Glomerular visceral epithelial cell (primary cell): ENCODE measurements at regions not wholly inside any gene's neighbourhood (a gene's known extent, or its start where the extent isn't known, plus 50 kb on each side); places are given as distances from the start of the nearest gene placed in this dataset.

Source experiments
- DNase-seq: peaks from one replicate; pipeline ENCODE4 v3.0.0-alpha.2; 2016; ENCODE audit errors: extremely low spot score

DNA sequence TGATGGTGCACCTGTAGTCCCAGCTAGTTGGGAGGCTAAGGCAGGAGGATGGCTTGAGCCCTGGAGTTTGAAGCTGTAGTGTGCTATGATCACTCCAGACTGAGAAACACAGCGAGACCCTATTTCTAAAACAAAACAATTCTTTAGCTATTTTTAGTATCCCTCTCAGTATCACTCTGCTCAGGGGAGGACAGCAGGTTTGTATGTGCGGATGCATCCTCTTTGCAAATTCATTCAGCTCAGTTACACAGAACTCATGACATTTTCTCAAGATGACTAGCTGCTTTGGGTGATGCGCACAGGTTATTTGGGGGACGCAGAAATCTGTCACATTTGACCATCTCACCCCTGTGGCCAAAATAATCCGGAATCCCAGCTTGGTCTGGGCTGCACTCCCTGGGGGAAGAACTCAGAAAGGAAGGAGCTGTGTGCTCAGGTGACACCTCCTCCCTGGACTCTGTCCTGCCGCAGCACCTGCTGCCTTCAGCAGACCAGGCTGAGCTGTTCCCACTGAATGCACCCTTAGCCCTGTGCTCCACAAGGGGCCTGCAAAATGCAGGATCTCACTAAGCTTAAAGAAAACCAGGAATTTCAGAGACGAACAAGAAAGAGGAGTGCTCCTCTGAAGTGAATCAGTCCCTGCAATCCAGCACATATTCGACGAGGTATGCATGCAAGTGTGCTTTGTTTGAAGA lies 89.5 kb upstream of the PGBD5 start:
- DNase-seq = no peak

DNA sequence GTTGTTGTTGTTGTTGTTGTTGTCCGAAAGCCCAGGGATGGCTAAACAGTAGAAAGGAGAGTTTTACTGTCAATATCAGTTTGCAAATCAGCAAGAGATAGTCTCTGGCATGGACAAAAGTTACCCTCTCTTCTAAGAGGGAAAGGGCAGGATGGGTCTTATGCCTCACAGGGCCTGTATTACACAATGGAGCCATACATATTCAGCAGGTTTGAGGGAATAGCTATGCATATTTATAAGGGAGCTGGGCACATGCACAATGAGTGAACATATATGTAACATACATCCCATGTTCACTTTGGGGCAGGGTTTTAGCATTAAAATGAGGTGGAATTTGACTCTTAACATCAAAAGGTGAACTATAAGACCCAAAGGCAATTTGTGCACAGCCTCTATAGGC lies 84.4 kb upstream of the PGBD5 start:
- DNase-seq = no peak

DNA sequence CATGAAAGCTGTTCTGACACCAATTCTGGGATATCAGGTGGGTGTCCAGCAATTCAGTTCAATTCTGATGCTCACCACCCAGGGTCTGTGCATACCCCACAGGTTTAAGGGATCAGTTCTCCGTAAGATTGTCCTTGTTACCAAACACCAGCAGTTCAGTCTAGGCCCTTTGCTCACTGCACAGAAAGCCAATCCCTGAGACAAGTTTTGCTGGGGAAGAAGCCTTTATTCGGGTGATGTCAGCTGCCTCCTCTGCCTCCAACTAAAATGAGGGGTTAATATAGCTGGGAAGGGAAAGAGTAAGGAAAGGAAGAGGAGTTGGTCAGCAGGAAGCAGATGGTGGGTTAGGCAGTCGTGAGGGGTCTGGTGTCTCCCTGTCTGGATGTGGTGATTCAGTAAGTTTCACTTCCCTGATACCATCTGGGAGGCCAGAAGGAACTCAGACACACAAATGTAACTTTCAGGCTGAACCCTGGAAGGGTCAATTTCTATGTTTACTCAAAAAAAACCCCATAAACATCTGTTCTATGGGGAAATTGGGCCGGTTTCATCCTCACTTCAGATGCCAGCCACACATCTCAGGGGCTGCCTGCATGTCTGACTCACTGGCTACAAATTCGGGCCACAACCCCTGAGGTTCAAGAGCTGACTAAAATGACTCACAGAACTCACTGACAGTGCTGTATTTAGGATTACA lies 83.3 kb upstream of the PGBD5 start:
- peak; percentile 85 for DNase-seq

DNA sequence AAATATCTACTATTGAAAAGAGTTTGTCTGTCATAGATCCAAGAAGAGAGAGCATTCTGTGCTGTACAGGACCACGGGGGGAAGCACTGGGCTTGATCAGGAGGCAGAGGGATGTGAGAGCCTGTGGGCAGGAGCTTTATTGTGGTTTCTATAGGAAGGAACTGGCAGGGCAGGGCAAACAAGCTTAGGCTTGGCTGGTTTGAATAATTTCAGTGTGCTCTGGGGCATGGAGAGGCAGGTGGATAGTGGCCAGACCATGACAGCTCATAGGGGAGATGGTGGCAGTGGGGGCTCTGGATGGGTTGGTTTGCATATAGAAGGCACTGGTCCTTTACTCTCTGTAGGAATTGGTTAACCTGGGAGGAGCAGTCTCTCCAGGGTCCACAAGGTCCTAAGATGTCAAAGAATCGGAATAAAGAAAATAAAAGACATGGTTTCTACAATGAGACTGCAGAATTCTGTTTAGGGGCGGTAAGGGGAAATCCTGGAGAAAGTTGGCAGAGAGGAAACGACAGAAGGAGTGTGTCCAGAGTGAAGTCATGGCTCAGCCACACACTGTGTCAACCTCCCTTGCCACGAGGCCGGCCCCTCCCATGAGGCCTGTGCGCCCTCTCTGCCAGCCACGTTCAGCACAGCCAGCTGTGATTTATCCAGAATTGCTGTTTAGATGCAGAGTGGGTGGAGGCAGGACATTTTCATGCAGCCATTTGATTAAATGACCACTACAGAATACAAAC lies 81.7 kb upstream of the PGBD5 start:
- peak; percentile 72 for DNase-seq

DNA sequence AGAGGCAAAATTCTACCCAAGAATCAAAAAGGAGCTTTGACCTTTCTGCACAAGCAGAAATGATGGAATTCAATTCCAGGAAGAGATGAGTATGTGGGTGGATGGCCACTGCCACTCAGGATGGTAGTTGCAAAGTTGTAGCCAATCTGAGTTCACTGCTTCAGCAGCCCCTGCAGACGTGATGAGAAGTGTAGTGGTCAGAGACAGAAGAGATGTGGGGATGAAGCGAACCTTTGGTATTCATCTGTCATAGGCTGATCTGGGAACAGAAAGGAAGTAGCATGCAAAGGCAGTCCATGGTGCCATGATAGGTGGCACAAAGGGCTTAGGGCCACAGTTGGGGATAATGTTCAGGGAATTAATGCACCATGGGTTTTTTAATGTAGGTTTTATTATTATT lies 81.1 kb upstream of the PGBD5 start:
- peak; percentile 6 for DNase-seq

DNA sequence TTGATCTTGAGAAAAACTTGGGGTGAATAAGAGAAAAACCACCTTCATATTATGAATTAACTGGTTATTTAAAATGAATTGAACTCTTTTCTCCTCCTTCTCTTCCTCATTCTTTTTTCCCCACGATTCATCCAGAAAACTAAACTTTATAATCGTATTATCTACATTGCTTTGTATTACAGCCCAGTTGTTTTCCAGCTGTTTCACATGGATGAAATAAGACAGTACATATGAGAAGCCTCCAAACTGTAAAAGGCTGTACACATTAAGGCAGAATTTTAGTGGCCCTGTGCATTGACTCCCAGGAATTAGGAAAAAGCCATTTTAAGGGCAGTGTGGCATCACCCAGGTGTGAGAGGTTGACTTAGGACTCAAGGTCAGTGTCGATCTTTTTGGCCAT lies 80.3 kb upstream of the PGBD5 start:
- DNase-seq = no peak

DNA sequence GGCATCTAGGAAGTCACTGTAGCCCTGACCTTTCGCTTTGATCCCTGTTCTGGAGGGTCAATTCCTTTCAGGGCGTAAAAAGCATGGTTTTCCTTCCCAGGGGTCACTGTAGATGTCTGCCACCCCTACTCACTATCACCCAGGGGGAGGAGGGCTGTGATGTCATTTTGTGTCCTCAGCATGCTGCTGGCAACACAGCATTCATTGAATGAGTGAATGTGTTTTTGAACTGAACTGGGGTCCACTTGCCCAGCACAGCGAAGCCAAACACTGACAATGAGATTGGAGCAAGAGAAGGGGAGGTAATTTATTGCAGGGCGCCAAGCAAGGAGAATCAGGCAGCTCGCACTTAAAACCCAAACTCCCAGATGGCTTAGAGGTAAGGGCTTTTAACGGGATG lies 78.2 kb upstream of the PGBD5 start:
- no peak for DNase-seq

DNA sequence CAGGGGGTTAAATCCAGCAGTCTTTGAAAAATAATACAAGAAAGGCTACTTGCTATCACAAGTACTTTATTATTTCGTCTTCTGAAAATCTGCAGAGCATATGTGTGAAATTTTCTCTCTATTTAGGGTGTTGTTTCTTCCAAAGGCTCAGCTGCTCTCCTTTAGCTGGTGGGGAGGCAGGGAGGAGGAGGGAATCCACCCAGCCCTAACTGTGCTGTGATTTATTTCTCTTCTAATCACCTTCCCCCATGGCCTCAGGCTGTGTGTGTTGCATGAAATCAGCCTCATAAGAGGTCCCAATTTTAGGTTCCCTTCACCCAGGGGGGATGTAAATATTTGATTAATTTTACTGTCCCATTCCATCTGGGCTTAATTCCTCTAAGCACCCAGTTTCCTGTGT lies 77.6 kb upstream of the PGBD5 start:
- no peak for DNase-seq

DNA sequence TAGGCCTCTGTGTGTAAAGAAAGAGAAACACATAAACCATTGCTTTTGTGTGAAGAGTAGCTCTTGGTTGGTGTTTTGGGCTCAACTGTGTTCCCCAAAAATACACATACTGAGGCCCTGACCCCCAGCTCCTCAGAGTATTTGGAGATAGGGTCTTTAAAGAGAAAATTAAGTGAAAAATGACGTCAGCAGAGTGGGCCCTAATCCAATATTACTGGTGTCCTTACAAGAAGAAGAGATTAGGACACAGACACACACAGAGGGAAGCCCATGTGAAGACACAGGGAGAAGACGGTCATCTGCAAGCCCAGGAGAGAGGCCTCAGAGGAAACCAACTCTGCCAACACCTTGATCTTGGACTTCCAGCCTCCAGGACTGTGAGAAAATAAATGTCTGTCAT lies 76.9 kb upstream of the PGBD5 start:
- DNase-seq = no peak

DNA sequence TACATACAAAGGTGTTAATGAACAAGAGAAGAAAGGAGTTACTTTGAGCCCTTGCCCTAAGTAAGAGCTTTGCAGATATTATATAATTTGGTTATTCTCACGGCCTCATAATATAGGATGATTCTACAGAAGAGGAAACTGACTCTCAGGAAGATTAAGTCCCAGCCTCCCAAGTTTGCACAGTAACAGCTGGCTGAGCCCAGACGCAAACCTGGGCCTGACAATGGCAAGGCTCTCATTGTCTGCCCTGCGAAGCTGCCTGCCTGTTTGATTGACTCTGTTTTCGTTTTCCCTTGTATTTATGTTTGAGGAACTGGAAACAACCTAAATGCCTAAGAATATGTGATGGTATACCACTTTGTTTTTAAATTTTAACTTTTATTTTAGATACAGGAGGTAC lies 76.2 kb upstream of the PGBD5 start:
- DNase-seq = no peak

DNA sequence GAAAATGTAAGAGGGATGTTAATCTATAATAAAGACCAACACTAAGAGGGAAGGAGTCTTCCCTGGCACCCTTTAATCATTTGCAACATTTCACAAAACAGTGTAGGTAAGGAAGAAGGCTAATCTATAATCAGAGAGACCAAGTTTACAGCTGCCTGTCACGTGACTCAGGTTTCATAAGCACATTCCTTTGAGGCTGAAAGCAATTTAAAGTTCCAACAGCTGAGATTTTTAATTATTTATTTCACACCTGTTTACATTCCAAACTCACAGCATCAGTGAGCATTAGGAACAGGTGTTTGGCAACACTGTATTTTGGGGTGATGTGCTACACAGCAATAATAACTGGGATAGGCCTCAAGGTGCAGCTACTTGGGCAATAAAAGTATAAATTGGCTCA lies 75.7 kb upstream of the PGBD5 start:
- no peak for DNase-seq

DNA sequence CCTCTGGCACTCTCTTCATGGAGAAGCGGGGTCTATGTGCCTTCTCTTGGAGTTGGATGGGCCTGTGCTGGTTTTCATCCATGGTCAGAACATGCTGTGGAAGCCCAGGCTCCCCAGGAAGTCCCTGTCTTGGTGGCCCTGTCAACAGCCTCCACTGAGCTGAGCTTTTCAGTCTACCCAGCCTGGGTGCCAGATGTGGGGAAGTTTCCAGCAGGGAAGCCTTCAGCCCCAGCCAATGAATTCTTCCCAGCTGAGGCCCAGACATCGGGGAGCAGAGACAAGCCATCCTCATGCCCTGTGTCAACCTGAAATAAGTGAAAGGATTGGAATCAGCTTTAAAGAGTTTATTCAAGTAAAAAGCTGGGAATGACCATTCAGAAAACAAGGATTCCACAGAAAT lies 75.1 kb upstream of the PGBD5 start:
- DNase-seq = no peak

DNA sequence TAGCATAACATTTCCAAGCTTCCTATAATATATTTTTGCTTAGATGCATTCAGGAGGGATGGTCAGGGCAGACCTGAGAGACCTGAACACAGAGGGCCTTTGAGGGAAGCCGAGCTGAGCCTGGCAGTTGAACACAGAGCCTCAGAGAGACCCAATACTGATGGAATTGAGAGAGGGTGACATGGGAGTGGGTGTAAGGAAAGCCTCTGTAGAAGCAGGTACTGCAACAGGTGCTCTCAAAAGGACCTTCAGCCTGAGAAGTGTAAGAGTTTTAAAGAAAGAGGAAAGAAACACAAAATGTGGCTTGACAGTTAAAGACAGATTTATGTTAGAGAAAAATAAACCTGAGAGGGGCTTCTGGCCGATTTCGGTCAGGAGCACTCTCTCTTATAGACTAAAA lies 73.9 kb upstream of the PGBD5 start:
- no peak for DNase-seq

DNA sequence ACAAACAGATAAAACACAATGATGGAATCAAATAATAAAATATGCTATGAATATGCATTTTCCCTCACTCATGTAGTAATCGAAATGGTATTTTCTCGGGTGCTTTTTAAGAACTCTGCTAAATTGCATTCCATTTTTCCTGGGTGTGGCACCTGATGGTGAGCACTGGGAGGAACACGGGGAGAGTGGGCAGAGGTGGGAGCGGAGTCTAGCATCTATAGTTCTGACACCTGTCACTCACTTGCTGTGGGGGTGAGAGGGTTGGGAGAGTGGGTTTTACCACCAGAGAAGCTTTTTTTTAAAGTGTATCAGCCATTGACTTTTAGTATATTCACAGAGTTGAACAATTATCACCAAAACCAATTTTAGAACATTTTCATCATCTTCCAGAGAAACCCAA lies 73.4 kb upstream of the PGBD5 start:
- DNase-seq = no peak

DNA sequence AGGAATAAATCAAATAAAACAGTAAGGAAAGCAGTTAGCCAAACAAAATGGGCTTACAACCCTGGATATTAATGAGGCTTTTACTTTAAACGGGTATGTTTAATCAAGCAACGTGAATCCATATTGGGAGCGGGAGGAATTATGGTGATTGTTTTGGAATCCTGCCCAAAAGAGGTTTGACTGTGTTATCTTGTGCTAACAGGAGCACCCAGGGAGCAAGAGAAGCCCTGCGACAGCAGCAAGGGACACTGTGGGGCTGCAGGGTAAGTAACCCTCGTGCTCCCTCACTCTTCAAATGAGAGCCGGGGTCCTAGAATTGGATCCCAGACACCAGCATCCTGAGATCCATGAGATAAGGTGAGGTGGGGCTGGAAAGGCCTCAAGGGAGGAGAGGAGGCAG lies 72.6 kb upstream of the PGBD5 start:
- no peak for DNase-seq

DNA sequence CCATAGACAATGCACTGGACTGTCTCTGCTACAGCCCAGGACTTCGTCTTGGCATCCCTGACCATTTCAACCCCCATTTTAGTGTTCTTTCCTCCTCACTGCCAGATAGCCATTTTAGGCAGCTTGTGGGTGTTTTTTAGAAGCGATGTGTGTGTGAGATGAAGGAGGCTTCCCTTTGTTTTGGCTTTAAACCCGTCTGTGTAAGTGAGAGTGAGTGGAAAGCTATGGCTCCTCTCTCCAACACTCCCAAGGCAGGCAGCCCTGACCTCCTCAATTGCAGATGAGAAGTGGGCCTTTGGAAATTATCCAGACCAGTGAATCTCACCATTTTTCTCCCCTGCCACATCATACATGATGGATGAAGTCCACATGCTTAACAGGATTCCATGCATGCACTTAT lies 70.3 kb upstream of the PGBD5 start:
- DNase-seq = no peak

DNA sequence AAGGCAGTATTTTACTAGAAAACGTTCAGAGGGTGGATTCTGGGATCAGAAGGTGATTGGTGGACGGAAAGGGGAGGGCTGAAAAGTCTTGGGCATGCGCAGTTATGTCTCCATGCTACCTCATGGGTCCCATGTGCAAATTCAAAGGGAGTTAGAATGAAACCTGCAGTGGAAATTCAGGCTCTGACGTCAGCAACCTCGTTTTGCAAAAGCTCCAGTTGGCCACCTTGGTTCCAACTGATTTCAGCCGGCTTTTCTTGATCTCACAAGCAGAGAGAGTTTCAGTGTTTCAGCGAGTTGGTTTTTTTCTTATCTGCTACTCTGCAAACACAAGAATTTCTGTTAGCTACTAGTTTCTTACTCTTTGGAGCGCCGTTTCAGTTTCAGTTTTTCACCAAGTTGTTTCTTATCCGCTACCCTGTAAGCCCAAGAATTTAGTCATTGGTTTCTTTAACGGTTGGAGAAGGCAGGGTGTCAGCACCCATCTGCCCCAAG lies 69.8 kb upstream of the PGBD5 start:
- DNase-seq = no peak

DNA sequence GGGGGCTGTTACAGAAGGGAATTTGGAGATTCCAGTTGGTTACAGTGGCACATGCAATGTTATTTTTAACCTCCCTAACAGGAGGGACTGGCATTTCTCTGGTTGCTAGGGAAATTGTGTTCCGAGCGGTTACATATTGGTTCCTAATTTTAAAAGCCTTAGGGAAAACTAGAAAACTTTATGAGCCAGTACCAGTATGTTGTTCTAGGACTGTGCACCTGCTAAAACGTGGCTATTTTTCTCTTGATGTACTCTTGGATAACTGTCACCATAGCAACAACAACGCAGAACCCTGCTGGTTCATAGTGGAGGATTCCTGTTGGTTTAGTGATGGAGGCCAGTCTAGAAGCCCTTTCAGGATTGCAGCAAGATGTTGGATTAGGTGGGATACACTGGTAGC lies 68.9 kb upstream of the PGBD5 start:
- no peak for DNase-seq

DNA sequence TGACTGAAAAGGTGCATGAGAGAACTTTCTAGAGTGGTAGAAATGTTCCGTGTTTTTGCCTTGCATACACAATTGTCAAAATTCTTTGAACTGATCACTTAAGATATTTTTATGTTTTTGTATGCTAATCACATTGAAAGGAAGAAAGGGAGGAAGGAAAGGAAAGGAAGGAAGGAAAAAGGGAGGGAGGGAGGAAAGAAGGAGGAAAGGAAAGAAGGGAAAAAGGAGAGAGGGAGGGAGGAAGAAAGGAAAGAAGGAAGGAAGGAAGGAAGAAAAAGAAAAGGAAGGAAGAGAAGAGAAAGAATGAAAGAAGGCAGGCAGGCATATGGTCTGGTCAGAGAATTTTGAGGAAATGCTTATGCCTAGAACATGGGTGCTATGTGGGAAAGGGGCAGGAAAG lies 68.4 kb upstream of the PGBD5 start:
- DNase-seq = no peak

DNA sequence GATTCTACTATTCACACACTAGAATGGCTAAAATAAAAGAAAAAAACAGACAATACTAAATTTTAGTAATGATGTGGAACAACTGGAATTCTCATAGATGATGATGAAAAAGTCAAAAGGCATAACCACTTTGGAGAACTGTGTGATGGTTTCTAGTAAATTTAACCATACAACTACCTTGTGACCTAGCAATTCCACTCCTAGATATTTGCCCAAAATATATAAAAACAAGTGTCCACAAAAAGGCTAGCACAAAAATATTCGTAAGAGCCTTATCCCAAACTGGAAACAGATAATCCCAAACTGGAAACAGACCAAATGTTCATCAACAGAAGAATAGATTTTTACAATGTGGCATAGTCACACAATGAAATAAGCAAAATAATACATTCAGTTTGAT lies 67.9 kb upstream of the PGBD5 start:
- DNase-seq = no peak

DNA sequence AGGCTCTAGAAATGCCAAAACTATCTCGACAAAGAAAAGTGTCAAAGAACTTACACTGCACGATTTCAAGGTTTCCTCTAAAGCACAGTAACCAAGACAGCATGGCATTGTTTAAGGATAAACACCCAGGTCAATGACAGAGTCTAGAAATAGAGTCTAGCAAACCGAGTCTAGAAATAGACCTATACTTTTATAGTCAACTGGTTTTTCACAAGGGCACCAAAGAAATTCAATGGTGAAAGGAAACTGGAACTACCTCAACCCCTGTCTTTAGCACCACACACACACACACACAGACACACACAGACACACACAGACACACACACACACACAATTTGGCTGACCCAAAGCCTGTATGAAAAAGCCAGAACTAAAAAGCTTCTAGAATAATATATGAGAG lies 67.1 kb upstream of the PGBD5 start:
- DNase-seq = no peak

DNA sequence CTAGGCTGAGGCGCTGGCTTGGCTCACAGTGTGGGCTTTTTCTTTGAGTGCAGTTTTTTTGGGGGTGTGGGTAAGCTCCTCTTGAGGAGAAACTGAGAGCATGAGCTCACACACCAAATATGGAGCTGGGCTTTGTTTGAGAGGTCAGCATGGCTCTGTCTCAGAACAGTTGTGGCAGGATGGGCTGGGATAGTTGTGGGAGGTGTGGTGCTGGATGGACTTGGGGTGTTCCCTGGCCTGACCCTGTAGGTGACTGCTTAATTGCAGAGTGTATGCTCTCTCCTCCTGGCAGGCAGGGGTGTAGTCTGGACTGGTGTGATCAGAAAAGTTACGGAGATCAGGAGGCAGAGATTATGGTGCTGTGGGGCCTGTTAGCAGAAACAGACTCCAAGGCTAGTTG lies 64.3 kb upstream of the PGBD5 start:
- DNase-seq = no peak

DNA sequence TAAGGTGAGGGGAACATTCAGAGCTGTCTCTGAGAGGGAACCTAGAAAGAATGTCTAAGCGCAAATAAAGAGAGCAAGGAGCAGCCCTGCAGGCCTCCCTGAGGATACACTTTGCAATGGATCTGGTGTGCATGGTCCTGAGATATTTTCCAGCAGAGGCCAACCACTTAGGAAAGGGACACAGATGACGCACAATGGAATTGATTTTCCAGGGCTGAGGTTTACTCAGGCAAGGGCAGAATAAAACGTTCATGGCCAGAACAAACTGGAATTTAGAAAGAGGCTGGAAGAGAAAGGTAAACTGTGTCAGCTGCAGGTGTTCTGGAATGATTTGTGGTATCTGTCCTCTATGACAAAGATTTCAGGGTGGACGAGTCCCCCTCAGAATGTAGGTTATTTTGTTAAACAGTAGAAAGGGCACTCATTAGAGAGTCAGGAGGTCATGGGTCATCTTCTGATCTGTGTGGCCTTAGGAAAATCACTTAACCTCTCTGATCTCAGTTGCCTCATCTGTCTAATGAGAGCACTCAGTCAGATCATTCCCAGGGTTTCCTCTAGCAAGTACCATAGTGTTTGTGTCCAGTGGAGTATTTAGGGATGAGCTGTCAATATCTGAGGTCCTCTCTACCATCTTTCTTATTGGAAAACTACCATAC lies 61.8 kb upstream of the PGBD5 start:
- DNase-seq = no peak
